ENCODE measurements at regions not wholly inside any gene's neighbourhood (a gene's known extent, or its start where the extent isn't known, plus 50 kb on each side); places are given as distances from the start of the nearest gene placed in this dataset.

GRCh38 chr15:39468828-39469227 is 112.1 kb upstream of the THBS1 start:
- no peak for TF ChIP-seq CTCF (IDR thresholded peaks at IDR 0.05; ENCODE audit: low read length)
- TF ChIP-seq EZH2phosphoT487 (IDR thresholded peaks at IDR 0.05; ENCODE audit: low read length) = no peak
- no peak for TF ChIP-seq EZH2 (optimal IDR thresholded peaks at IDR 0.05; ENCODE audit: low read depth, low read length)

All from MM.1S (cell line).